ACHN (cell line): ENCODE measurements at regions not wholly inside any gene's neighbourhood (a gene's known extent, or its start where the extent isn't known, plus 50 kb on each side); places are given as distances from the start of the nearest gene placed in this dataset.

Experiments used
- DNase-seq: peaks from one replicate; pipeline ENCODE4 v3.0.0-alpha.2; 2015
- in situ Hi-C: cut with HindIII; loops from 2 replicates; pipeline ENCODE4 v1.10.0; 2017; ENCODE audit warnings: low sequenced_read_pairs, low pct_ligation_motif_present, low pct_unique_long_range_greater_than_20kb

GRCh38 chr16:85353013-85353412 lies 240.7 kb upstream of the CIBAR2 start:
- no peak for DNase-seq
- in situ Hi-C loops: no loop called here

- in situ Hi-C loops: no loop called here
- DNase-seq: no peak
These were observed 241.8 kb upstream of the CIBAR2 start for GRCh38 chr16:85353839-85354685.

- in situ Hi-C loops: no loop called here
These were observed 242.6 kb upstream of the CIBAR2 start for GRCh38 chr16:85354686-85355514.

GRCh38 chr16:85355515-85355837 lies 243.2 kb upstream of the CIBAR2 start:
- in situ Hi-C loops: no loop called here
- no peak for DNase-seq

More at GRCh38 chr16:85354686-85355514, 242.6 kb upstream of the CIBAR2 start:
- no peak for DNase-seq

- DNase-seq: no peak
- in situ Hi-C loops: no loop called here
These were observed 243.9 kb upstream of the CIBAR2 start for GRCh38 chr16:85356157-85356556.

- in situ Hi-C loops: no loop called here
- no peak for DNase-seq
These were observed 245.1 kb upstream of the CIBAR2 start for GRCh38 chr16:85357323-85357722.

- DNase-seq: no peak
- in situ Hi-C loops: no loop called here
These were observed 245.7 kb upstream of the CIBAR2 start for GRCh38 chr16:85357924-85358505.

- DNase-seq: no peak
- in situ Hi-C loops: no loop called here
These were observed 246.5 kb upstream of the CIBAR2 start for GRCh38 chr16:85358704-85359146.

GRCh38 chr16:85359147-85359822 lies 247.0 kb upstream of the CIBAR2 start:
- no peak for DNase-seq
- in situ Hi-C loops: no loop called here

GRCh38 chr16:85360323-85361277 lies 248.3 kb upstream of the CIBAR2 start:
- DNase-seq: no peak
- in situ Hi-C loops: no loop called here

- in situ Hi-C loops: no loop called here
- DNase-seq: no peak
These were observed 249.3 kb upstream of the CIBAR2 start for GRCh38 chr16:85361441-85362118.

- in situ Hi-C loops: no loop called here
- no peak for DNase-seq
These were observed 250.2 kb upstream of the CIBAR2 start for GRCh38 chr16:85362443-85362842.

- no peak for DNase-seq
- in situ Hi-C loops: no loop called here
These were observed 249.7 kb upstream of the GSE1 start for GRCh38 chr16:85363427-85363826.

GRCh38 chr16:85363881-85364280 lies 249.2 kb upstream of the GSE1 start:
- no peak for DNase-seq
- in situ Hi-C loops: no loop called here

- in situ Hi-C loops: no loop called here
- DNase-seq: no peak
These were observed 248.6 kb upstream of the GSE1 start for GRCh38 chr16:85364323-85365040.

- in situ Hi-C loops: no loop called here
- no peak for DNase-seq
These were observed 248.0 kb upstream of the GSE1 start for GRCh38 chr16:85365120-85365519.
